Activated T-cell treated with anti-CD3 and anti-CD28 coated beads, Interleukin-2, amount 50 U/mL, for 4 hours (primary cell): ENCODE measurements at regions not wholly inside any gene's neighbourhood (a gene's known extent, or its start where the extent isn't known, plus 50 kb on each side); places are given as distances from the start of the nearest gene placed in this dataset.

Experiments
- ATAC-seq, 2 donors: fragments of 200-7000 bp; cut with Tn5 transposase; one replicate each; pipeline ENCODE4 v1.10.0; 2021
- DNase-seq: peaks from one replicate; pipeline ENCODE4 v3.0.0-alpha.2; 2020
- H3K27me3 Mint-ChIP-seq: one replicate; pipeline ENCODE4 v1.8.0; 2021; ENCODE audit warnings: low read depth, mixed read lengths
- H3K36me3 Mint-ChIP-seq: one replicate; pipeline ENCODE4 v1.8.0; 2022; ENCODE audit warnings: mixed read lengths; ENCODE audit not compliant: insufficient read depth
- H3K4me1 Mint-ChIP-seq: one replicate; pipeline ENCODE4 v1.8.0; 2021; ENCODE audit warnings: low read depth, mixed read lengths
- H3K4me3 Mint-ChIP-seq: one replicate; pipeline ENCODE4 v1.8.0; 2021; ENCODE audit warnings: mild to moderate bottlenecking, moderate library complexity, mixed read lengths
- H3K9me3 Mint-ChIP-seq: one replicate; pipeline ENCODE4 v1.8.0; 2021; ENCODE audit warnings: mixed read lengths

GRCh38 chr1:60359431-60359830 is 285.9 kb upstream of the C1orf87 start:
- Mint-ChIP-seq H3K4me1 (no peaks in the 10 kb centered on the region), H3K27me3 (no peaks in the 10 kb centered on the region), H3K36me3 (no peaks in the 10 kb centered on the region), H3K4me3 (no peak overlapping the region), H3K9me3 (peaks cover 5% of the 10 kb centered on the region)
- no peak for DNase-seq
- no peak for ATAC-seq

- no peak for ATAC-seq
- no peaks in the 10 kb centered on the region for H3K9me3 Mint-ChIP-seq
- no peaks in the 10 kb centered on the region for H3K4me1 Mint-ChIP-seq
- no peak for DNase-seq
- H3K36me3 Mint-ChIP-seq, result no peaks in the 10 kb centered on the region
- no peaks in the 10 kb centered on the region for H3K27me3 Mint-ChIP-seq
- no peak overlapping the region for H3K4me3 Mint-ChIP-seq
Measured at GRCh38 chr1:60350531-60350930, 277.0 kb upstream of the C1orf87 start.

- no peaks in the 10 kb centered on the region for H3K27me3 Mint-ChIP-seq
- no peak for ATAC-seq
- H3K36me3 Mint-ChIP-seq, result no peaks in the 10 kb centered on the region
- no peaks in the 10 kb centered on the region for H3K4me1 Mint-ChIP-seq
- H3K4me3 Mint-ChIP-seq, result no peak overlapping the region
- no peaks in the 10 kb centered on the region for H3K9me3 Mint-ChIP-seq
- no peak for DNase-seq
Measured at GRCh38 chr1:60348884-60349283, 275.3 kb upstream of the C1orf87 start.

- Mint-ChIP-seq H3K9me3 (no peaks in the 10 kb centered on the region), H3K4me3 (no peak overlapping the region), H3K36me3 (no peaks in the 10 kb centered on the region), H3K4me1 (no peaks in the 10 kb centered on the region), H3K27me3 (no peaks in the 10 kb centered on the region)
- no peak for DNase-seq
- no peak for ATAC-seq
Measured at GRCh38 chr1:60345621-60346020, 272.1 kb upstream of the C1orf87 start.

- ATAC-seq, result no peak
- no peaks in the 10 kb centered on the region for H3K36me3 Mint-ChIP-seq
- no peaks in the 10 kb centered on the region for H3K4me1 Mint-ChIP-seq
- no peaks in the 10 kb centered on the region for H3K9me3 Mint-ChIP-seq
- no peak for DNase-seq
- H3K27me3 Mint-ChIP-seq, result no peaks in the 10 kb centered on the region
- no peak overlapping the region for H3K4me3 Mint-ChIP-seq
Measured at GRCh38 chr1:60345049-60345448, 271.5 kb upstream of the C1orf87 start.

GRCh38 chr1:60343736-60344135 is 270.2 kb upstream of the C1orf87 start:
- no peaks in the 10 kb centered on the region for H3K4me1 Mint-ChIP-seq
- H3K36me3 Mint-ChIP-seq, result no peaks in the 10 kb centered on the region
- DNase-seq (no peak), ATAC-seq (no peak)
- H3K4me3 Mint-ChIP-seq, result no peak overlapping the region
- no peaks in the 10 kb centered on the region for H3K9me3 Mint-ChIP-seq
- H3K27me3 Mint-ChIP-seq, result no peaks in the 10 kb centered on the region

DNA sequence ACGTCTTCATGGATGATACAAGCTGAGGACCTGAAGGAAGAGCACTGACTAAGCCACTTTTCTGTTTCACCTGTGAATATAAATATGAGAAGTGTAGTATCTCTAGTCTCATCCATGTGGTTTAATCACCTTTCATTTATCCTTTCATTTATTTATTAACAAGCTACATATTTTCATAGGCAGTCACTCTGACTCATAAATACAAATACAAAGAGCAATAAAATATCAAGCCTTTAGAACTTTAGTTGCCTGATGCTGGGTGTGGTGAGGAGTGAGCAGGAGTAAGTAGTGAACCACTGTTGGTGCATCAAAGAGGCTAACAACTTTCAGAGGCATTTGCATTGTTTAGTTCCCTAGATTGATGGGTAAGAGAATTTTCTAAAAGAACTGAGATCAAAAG is 269.0 kb upstream of the C1orf87 start:
- H3K36me3 Mint-ChIP-seq, result no peaks in the 10 kb centered on the region
- no peak overlapping the region for H3K4me3 Mint-ChIP-seq
- no peaks in the 10 kb centered on the region for H3K4me1 Mint-ChIP-seq
- no peaks in the 10 kb centered on the region for H3K9me3 Mint-ChIP-seq
- no peaks in the 10 kb centered on the region for H3K27me3 Mint-ChIP-seq
- DNase-seq (no peak), ATAC-seq (no peak)

GRCh38 chr1:60341274-60341673 is 267.7 kb upstream of the C1orf87 start:
- no peaks in the 10 kb centered on the region for H3K36me3 Mint-ChIP-seq
- no peak for DNase-seq
- no peaks in the 10 kb centered on the region for H3K9me3 Mint-ChIP-seq
- no peak for ATAC-seq
- no peaks in the 10 kb centered on the region for H3K4me1 Mint-ChIP-seq
- no peak overlapping the region for H3K4me3 Mint-ChIP-seq
- no peaks in the 10 kb centered on the region for H3K27me3 Mint-ChIP-seq

DNA sequence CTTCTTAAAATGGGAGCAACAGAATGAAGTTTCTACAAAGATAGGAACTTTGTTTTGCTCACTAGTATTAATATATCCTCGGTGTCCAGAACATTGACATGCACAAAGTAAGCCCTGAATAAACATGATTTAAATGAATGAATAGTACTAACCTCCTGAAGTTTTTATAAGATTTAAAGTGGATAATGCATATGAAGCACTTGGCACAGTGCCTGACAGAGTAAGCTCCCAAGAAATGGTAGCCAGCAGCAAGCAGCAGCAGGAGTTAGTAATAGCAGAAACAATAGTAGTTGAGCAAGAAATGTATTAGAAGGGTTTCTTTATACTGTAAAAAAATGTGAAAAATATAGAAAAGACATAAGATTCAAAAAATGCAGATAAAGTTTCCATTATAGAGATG is 258.1 kb upstream of the C1orf87 start:
- H3K9me3 Mint-ChIP-seq, result no peaks in the 10 kb centered on the region
- DNase-seq, result no peak

GRCh38 chr1:60329651-60330050 is 256.1 kb upstream of the C1orf87 start:
- Mint-ChIP-seq H3K4me3 (no peak overlapping the region), H3K4me1 (no peaks in the 10 kb centered on the region), H3K36me3 (no peaks in the 10 kb centered on the region), H3K27me3 (no peaks in the 10 kb centered on the region), H3K9me3 (no peaks in the 10 kb centered on the region)
- DNase-seq, result no peak
- no peak for ATAC-seq

More for the DNA sequence above, 258.1 kb upstream of the C1orf87 start:
- no peaks in the 10 kb centered on the region for H3K27me3 Mint-ChIP-seq
- no peak for ATAC-seq
- H3K36me3 Mint-ChIP-seq, result no peaks in the 10 kb centered on the region
- no peaks in the 10 kb centered on the region for H3K4me1 Mint-ChIP-seq
- H3K4me3 Mint-ChIP-seq, result no peak overlapping the region

DNA sequence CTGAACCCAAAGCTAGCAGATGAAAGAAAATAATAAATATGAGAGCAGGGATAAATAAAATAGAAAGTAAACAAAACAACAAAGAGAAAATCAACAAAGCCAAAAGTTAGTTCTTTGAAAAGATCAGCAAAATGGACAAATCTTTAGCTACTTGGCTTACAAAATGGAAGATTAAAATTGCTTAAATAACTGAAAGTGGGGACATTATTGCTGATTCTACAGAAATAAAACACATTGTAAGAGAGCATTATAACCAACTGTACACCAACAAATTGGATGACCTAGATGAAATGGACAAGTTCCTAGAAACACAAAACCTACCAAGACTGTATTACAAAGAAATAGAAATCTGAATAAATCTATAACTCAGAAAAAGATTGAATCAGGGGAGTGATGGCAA is 238.3 kb upstream of the C1orf87 start:
- no peak overlapping the region for H3K4me3 Mint-ChIP-seq
- H3K4me1 Mint-ChIP-seq, result no peaks in the 10 kb centered on the region
- H3K36me3 Mint-ChIP-seq, result no peaks in the 10 kb centered on the region
- no peak for DNase-seq
- ATAC-seq, result no peak
- H3K27me3 Mint-ChIP-seq, result no peaks in the 10 kb centered on the region
- H3K9me3 Mint-ChIP-seq, result peaks cover 6% of the 10 kb centered on the region

GRCh38 chr1:60299581-60299980 is 226.0 kb upstream of the C1orf87 start:
- Mint-ChIP-seq H3K36me3 (no peaks in the 10 kb centered on the region), H3K27me3 (no peaks in the 10 kb centered on the region), H3K4me1 (no peaks in the 10 kb centered on the region), H3K9me3 (peaks cover 3% of the 10 kb centered on the region), H3K4me3 (no peak overlapping the region)
- ATAC-seq, result no peak
- no peak for DNase-seq

- DNase-seq (no peak), ATAC-seq (no peak)
- Mint-ChIP-seq H3K27me3 (no peaks in the 10 kb centered on the region), H3K4me3 (no peak overlapping the region), H3K36me3 (no peaks in the 10 kb centered on the region), H3K4me1 (no peaks in the 10 kb centered on the region), H3K9me3 (no peaks in the 10 kb centered on the region)
Measured at GRCh38 chr1:60298290-60298689, 224.7 kb upstream of the C1orf87 start.

DNA sequence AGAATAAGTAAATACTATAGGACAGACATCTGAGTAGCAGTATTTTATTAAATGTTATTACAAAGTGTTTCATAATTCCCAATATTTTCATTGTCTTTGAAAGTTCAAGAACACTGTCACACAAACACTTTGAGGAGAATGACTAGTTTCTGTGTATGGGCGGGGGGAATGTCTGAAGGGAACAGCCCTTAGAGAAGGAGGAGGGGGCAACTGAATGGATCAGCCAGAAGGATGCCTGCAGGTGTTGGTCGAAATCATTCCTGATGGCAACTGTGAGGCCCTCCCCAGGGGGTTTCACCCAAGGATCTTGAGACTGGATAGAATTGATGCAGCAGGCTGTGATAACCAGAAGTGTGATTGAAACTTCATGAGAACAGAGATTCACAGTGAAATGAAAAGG is 223.2 kb upstream of the C1orf87 start:
- H3K36me3 Mint-ChIP-seq, result no peaks in the 10 kb centered on the region
- no peak overlapping the region for H3K4me3 Mint-ChIP-seq
- H3K9me3 Mint-ChIP-seq, result no peaks in the 10 kb centered on the region
- H3K27me3 Mint-ChIP-seq, result no peaks in the 10 kb centered on the region
- no peak for ATAC-seq
- no peaks in the 10 kb centered on the region for H3K4me1 Mint-ChIP-seq
- no peak for DNase-seq

- ATAC-seq (no peak), DNase-seq (no peak)
- no peaks in the 10 kb centered on the region for H3K4me1 Mint-ChIP-seq
- H3K36me3 Mint-ChIP-seq, result no peaks in the 10 kb centered on the region
- no peaks in the 10 kb centered on the region for H3K9me3 Mint-ChIP-seq
- no peak overlapping the region for H3K4me3 Mint-ChIP-seq
- H3K27me3 Mint-ChIP-seq, result no peaks in the 10 kb centered on the region
Measured at GRCh38 chr1:60292140-60292539, 218.6 kb upstream of the C1orf87 start.

- Mint-ChIP-seq H3K27me3 (no peaks in the 10 kb centered on the region), H3K9me3 (no peaks in the 10 kb centered on the region), H3K4me1 (no peaks in the 10 kb centered on the region), H3K36me3 (no peaks in the 10 kb centered on the region), H3K4me3 (no peak overlapping the region)
- DNase-seq, result no peak
- ATAC-seq, result no peak
Measured at GRCh38 chr1:60290393-60290792, 216.8 kb upstream of the C1orf87 start.
